ENCODE measurements at regions not wholly inside any gene's neighbourhood (a gene's known extent, or its start where the extent isn't known, plus 50 kb on each side); places are given as distances from the start of the nearest gene placed in this dataset.

GRCh38 chr18:44089732-44090131, 591.0 kb upstream of the SETBP1 start:
- TF ChIP-seq, protein P1, sequence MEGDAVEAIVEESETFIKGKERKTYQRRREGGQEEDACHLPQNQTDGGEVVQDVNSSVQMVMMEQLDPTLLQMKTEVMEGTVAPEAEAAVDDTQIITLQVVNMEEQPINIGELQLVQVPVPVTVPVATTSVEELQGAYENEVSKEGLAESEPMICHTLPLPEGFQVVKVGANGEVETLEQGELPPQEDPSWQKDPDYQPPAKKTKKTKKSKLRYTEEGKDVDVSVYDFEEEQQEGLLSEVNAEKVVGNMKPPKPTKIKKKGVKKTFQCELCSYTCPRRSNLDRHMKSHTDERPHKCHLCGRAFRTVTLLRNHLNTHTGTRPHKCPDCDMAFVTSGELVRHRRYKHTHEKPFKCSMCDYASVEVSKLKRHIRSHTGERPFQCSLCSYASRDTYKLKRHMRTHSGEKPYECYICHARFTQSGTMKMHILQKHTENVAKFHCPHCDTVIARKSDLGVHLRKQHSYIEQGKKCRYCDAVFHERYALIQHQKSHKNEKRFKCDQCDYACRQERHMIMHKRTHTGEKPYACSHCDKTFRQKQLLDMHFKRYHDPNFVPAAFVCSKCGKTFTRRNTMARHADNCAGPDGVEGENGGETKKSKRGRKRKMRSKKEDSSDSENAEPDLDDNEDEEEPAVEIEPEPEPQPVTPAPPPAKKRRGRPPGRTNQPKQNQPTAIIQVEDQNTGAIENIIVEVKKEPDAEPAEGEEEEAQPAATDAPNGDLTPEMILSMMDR (conservative IDR thresholded peaks at IDR 0.05): no peak
- TF ChIP-seq ZFX (IDR thresholded peaks at IDR 0.05): no peak
